NT2/D1 (cell line): ENCODE measurements at regions not wholly inside any gene's neighbourhood (a gene's known extent, or its start where the extent isn't known, plus 50 kb on each side); places are given as distances from the start of the nearest gene placed in this dataset.
"Not testable (repeated sequence)": the region's sequence is repeated elsewhere in the genome, so short reads cannot be mapped to it uniquely, and the experiment has no call there.

ENCODE experiments used
- SUZ12 ChIP-seq: IDR thresholded peaks from 2 replicates; pipeline ENCODE4 v1.6.1; 2011; ENCODE audit not compliant: insufficient read length, insufficient read depth; ENCODE audit errors: extremely low read depth
- YY1 ChIP-seq: IDR thresholded peaks from 2 replicates; pipeline ENCODE4 v1.6.1; 2011; ENCODE audit not compliant: insufficient read length, insufficient read depth

GRCh38 chr17:30601984-30602383, 124.8 kb downstream of the GOSR1 start:
- not testable (repeated sequence) for TF ChIP-seq YY1, SUZ12
